GM13977 (cell line): ENCODE measurements at regions not wholly inside any gene's neighbourhood (a gene's known extent, or its start where the extent isn't known, plus 50 kb on each side); places are given as distances from the start of the nearest gene placed in this dataset.

ENCODE experiments used
- DNase-seq: peaks from one replicate; pipeline ENCODE4 v3.0.0; 2012; ENCODE audit warnings: low spot score
- CTCF ChIP-seq: IDR thresholded peaks from 2 replicates; pipeline ENCODE4 v1.5.1; 2012; ENCODE audit warnings: mild to moderate bottlenecking, control low read depth; ENCODE audit not compliant: insufficient read depth; ENCODE audit errors: extremely low read depth, missing control alignments
- in situ Hi-C: fragments of 300-500 bp; cut with MboI; formaldehyde crosslinking; loops from one replicate; pipeline ENCODE4 v1.12.0; 2022; ENCODE audit warnings: low sequenced_read_pairs, low pct_unique_long_range_greater_than_20kb, mixed read lengths, inconsistent platforms; ENCODE audit not compliant: unreplicated experiment

- no peak for DNase-seq
- TF ChIP-seq CTCF: peak; percentile 30
- in situ Hi-C loops: no loop called here
These were observed 205.9 kb downstream of the MBL2 start for GRCh38 chr10:52566471-52567246.

GRCh38 chr10:52567247-52567580 is 205.4 kb downstream of the MBL2 start:
- no peak for DNase-seq
- in situ Hi-C loops: no loop called here
- TF ChIP-seq CTCF: no peak

- in situ Hi-C loops: no loop called here
- no peak for TF ChIP-seq CTCF
- no peak for DNase-seq
These were observed 204.3 kb downstream of the MBL2 start for GRCh38 chr10:52568309-52568708.

GRCh38 chr10:52570490-52570889 is 202.1 kb downstream of the MBL2 start:
- in situ Hi-C loops: no loop called here
- DNase-seq: no peak

GRCh38 chr10:52571018-52571417 is 201.6 kb downstream of the MBL2 start:
- no peak for DNase-seq
- in situ Hi-C loops: no loop called here
- no peak for TF ChIP-seq CTCF

More at GRCh38 chr10:52570490-52570889, 202.1 kb downstream of the MBL2 start:
- TF ChIP-seq CTCF: no peak

- TF ChIP-seq CTCF: no peak
- no peak for DNase-seq
- in situ Hi-C loops: no loop called here
These were observed 200.9 kb downstream of the MBL2 start for GRCh38 chr10:52571516-52572182.
